Type B pancreatic cell (in vitro differentiated cells): ENCODE measurements at regions not wholly inside any gene's neighbourhood (a gene's known extent, or its start where the extent isn't known, plus 50 kb on each side); places are given as distances from the start of the nearest gene placed in this dataset.
A peak's percentile ranks its signal among the peaks of the same experiment; 100 is the strongest.
"Not testable (repeated sequence)": the region's sequence is repeated elsewhere in the genome, so short reads cannot be mapped to it uniquely, and the experiment has no call there.

ENCODE experiments used
- DNase-seq: peaks from one replicate; pipeline ENCODE4 v3.0.0; 2021; ENCODE audit warnings: mixed read lengths; ENCODE audit not compliant: unreplicated experiment; ENCODE audit errors: extremely low spot score
- H3K27ac Mint-ChIP-seq: 2 replicates; pipeline ENCODE4 v1.8.0; 2021; ENCODE audit warnings: mild to moderate bottlenecking, mixed read lengths
- H3K27me3 Mint-ChIP-seq: 2 replicates; pipeline ENCODE4 v1.8.0; 2021; ENCODE audit warnings: mixed read lengths
- H3K36me3 Mint-ChIP-seq: 2 replicates; pipeline ENCODE4 v1.8.0; 2021; ENCODE audit warnings: mixed read lengths
- H3K4me1 Mint-ChIP-seq: one replicate; pipeline ENCODE4 v1.8.0; 2021; ENCODE audit warnings: mixed read lengths; ENCODE audit not compliant: unreplicated experiment
- H3K4me3 Mint-ChIP-seq: 2 replicates; pipeline ENCODE4 v1.8.0; 2021; ENCODE audit warnings: mild to moderate bottlenecking, mixed read lengths
- H3K9me3 Mint-ChIP-seq: 2 replicates; pipeline ENCODE4 v1.8.0; 2021; ENCODE audit warnings: mixed read lengths
- CTCF ChIP-seq: fragments of 200-600 bp; sonication (generic); conservative IDR thresholded peaks from 2 replicates; pipeline ENCODE4 v1.5.0; 2021; ENCODE audit warnings: antibody characterized with exemption, mild to moderate bottlenecking

- no peak overlapping the region for H3K27ac Mint-ChIP-seq
- no peak for DNase-seq
- no peaks in the 10 kb centered on the region for H3K27me3 Mint-ChIP-seq
- H3K4me1 Mint-ChIP-seq = peaks cover 5% of the 10 kb centered on the region
- H3K36me3 Mint-ChIP-seq = no peaks in the 10 kb centered on the region
- no peak overlapping the region for H3K4me3 Mint-ChIP-seq
- H3K9me3 Mint-ChIP-seq = no peaks in the 10 kb centered on the region
- no peak for TF ChIP-seq CTCF
These were observed 759.1 kb downstream of the KCNT2 start for GRCh38 chr1:195849180-195849579.

GRCh38 chr1:195847957-195848875 is 760.0 kb downstream of the KCNT2 start:
- not testable (repeated sequence) for DNase-seq, H3K27ac Mint-ChIP-seq, H3K36me3 Mint-ChIP-seq, H3K4me1 Mint-ChIP-seq, H3K9me3 Mint-ChIP-seq, H3K27me3 Mint-ChIP-seq
- H3K4me3 Mint-ChIP-seq = peak overlapping the region; percentile 53

- Mint-ChIP-seq H3K9me3 (no peaks in the 10 kb centered on the region), H3K4me3 (no peak overlapping the region), H3K4me1 (no peaks in the 10 kb centered on the region), H3K27ac (no peak overlapping the region), H3K27me3 (no peaks in the 10 kb centered on the region), H3K36me3 (no peaks in the 10 kb centered on the region)
- TF ChIP-seq CTCF = no peak
- DNase-seq = no peak
These were observed 776.5 kb downstream of the KCNT2 start for GRCh38 chr1:195831789-195832188.

GRCh38 chr1:195828325-195828724 is 779.9 kb downstream of the KCNT2 start:
- no peaks in the 10 kb centered on the region for H3K36me3 Mint-ChIP-seq
- TF ChIP-seq CTCF = no peak
- H3K4me1 Mint-ChIP-seq = no peaks in the 10 kb centered on the region
- DNase-seq = no peak
- H3K4me3 Mint-ChIP-seq = no peak overlapping the region
- no peaks in the 10 kb centered on the region for H3K9me3 Mint-ChIP-seq
- no peaks in the 10 kb centered on the region for H3K27me3 Mint-ChIP-seq
- no peak overlapping the region for H3K27ac Mint-ChIP-seq

- H3K4me1 Mint-ChIP-seq = no peaks in the 10 kb centered on the region
- H3K4me3 Mint-ChIP-seq = no peak overlapping the region
- no peaks in the 10 kb centered on the region for H3K27me3 Mint-ChIP-seq
- no peak overlapping the region for H3K27ac Mint-ChIP-seq
- no peak for DNase-seq
- no peak for TF ChIP-seq CTCF
- H3K9me3 Mint-ChIP-seq = peaks cover 4% of the 10 kb centered on the region
- no peaks in the 10 kb centered on the region for H3K36me3 Mint-ChIP-seq
These were observed 787.3 kb downstream of the KCNT2 start for GRCh38 chr1:195820925-195821324.

- Mint-ChIP-seq H3K27ac (no peak overlapping the region), H3K36me3 (no peaks in the 10 kb centered on the region), H3K9me3 (no peaks in the 10 kb centered on the region), H3K4me3 (no peak overlapping the region), H3K4me1 (no peaks in the 10 kb centered on the region), H3K27me3 (no peaks in the 10 kb centered on the region)
- no peak for TF ChIP-seq CTCF
- no peak for DNase-seq
These were observed 802.2 kb downstream of the KCNT2 start for GRCh38 chr1:195806060-195806459.
